HL-60 (cell line): ENCODE measurements at regions not wholly inside any gene's neighbourhood (a gene's known extent, or its start where the extent isn't known, plus 50 kb on each side); places are given as distances from the start of the nearest gene placed in this dataset.

ENCODE experiments used
- POLR2AphosphoS5 ChIP-seq: IDR thresholded peaks from 2 replicates; pipeline ENCODE4 v1.6.1; 2012; ENCODE audit warnings: low read depth
- REST ChIP-seq: IDR thresholded peaks from 2 replicates; pipeline ENCODE4 v1.6.1; 2012; ENCODE audit warnings: low read depth; ENCODE audit not compliant: insufficient replicate concordance
- TF ChIP-seq, protein P1 (sequence below): IDR thresholded peaks from one replicate; pipeline ENCODE4 v1.5.1; 2011; ENCODE audit warnings: low read length, control low read depth, inconsistent platforms; ENCODE audit not compliant: insufficient read depth

DNA sequence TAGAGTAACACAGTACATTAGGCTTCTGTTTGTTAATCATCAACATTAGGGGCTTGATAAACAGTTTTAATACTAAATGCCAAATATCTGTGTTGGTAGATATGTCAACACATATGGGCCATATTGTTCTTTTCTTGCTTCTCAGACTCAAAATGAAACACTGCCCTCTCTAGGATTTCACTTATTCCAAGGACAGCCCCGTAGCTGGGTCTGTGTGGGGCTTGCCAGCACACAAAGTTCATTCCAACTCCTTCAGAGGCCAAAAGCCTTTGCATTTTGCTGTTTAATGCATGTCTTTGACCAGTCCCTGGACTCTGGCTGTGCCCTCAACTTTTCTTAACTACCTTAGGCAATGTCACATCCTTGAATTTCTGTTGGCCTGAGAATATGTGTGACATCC lies 102.0 kb upstream of the ZNF827 start:
- TF ChIP-seq POLR2AphosphoS5 (no peak), REST (no peak)
- TF ChIP-seq, protein P1, sequence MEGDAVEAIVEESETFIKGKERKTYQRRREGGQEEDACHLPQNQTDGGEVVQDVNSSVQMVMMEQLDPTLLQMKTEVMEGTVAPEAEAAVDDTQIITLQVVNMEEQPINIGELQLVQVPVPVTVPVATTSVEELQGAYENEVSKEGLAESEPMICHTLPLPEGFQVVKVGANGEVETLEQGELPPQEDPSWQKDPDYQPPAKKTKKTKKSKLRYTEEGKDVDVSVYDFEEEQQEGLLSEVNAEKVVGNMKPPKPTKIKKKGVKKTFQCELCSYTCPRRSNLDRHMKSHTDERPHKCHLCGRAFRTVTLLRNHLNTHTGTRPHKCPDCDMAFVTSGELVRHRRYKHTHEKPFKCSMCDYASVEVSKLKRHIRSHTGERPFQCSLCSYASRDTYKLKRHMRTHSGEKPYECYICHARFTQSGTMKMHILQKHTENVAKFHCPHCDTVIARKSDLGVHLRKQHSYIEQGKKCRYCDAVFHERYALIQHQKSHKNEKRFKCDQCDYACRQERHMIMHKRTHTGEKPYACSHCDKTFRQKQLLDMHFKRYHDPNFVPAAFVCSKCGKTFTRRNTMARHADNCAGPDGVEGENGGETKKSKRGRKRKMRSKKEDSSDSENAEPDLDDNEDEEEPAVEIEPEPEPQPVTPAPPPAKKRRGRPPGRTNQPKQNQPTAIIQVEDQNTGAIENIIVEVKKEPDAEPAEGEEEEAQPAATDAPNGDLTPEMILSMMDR = no peak
